Liver (tissue), 8 donors: ENCODE measurements at regions not wholly inside any gene's neighbourhood (a gene's known extent, or its start where the extent isn't known, plus 50 kb on each side); places are given as distances from the start of the nearest gene placed in this dataset.
"Not testable (repeated sequence)": the region's sequence is repeated elsewhere in the genome, so short reads cannot be mapped to it uniquely, and the experiment has no call there.

ENCODE experiments used
- DNase-seq: peaks from one replicate; pipeline ENCODE4 v3.0.0-alpha.2; 2017; ENCODE audit warnings: low spot score
- H3K27ac ChIP-seq, 2 donors: one replicate each; pipeline ENCODE4 v1.7.0; 2013; ENCODE audit warnings: inconsistent platforms in 2 of 2, low read length in 2 of 2, control low read depth in 1 of 2, low read depth in 1 of 2, mild to moderate bottlenecking in 1 of 2
- H3K27me3 ChIP-seq, 4 donors: one replicate each; pipeline versions ENCODE4 v1.6.1 to v1.7.0; 2013; ENCODE audit warnings: low read length in 3 of 4, inconsistent platforms in 1 of 4, mild to moderate bottlenecking in 1 of 4, moderate library complexity in 1 of 4; ENCODE audit not compliant: control insufficient read depth in 4 of 4, insufficient read depth in 4 of 4
- H3K36me3 ChIP-seq, 4 donors: one replicate each; pipeline versions ENCODE4 v1.6.1 to v1.7.0; 2013; ENCODE audit warnings: low read length in 3 of 4, mild to moderate bottlenecking in 3 of 4, low read depth in 1 of 4, moderate library complexity in 1 of 4; ENCODE audit not compliant: control insufficient read depth in 4 of 4, insufficient read depth in 3 of 4
- H3K4me1 ChIP-seq, 4 donors: one replicate each; pipeline versions ENCODE4 v1.6.1 to v1.7.0; 2013; ENCODE audit warnings: low read length in 3 of 4, mild to moderate bottlenecking in 3 of 4, moderate library complexity in 1 of 4; ENCODE audit not compliant: control insufficient read depth in 4 of 4, insufficient read depth in 4 of 4
- H3K4me3 ChIP-seq, 3 donors: one replicate each; pipeline versions ENCODE4 v1.6.1 to v1.7.0; 2013; ENCODE audit warnings: low read length in 3 of 3, control low read depth in 1 of 3, low read depth in 1 of 3, mild to moderate bottlenecking in 1 of 3
- H3K9ac ChIP-seq, 2 donors: one replicate each; pipeline ENCODE4 v1.7.0; 2013; ENCODE audit warnings: low read length in 2 of 2, mild to moderate bottlenecking in 2 of 2, moderate library complexity in 2 of 2, control low read depth in 1 of 2, low read depth in 1 of 2
- H3K9me3 ChIP-seq, 4 donors: one replicate each; pipeline versions ENCODE4 v1.6.1 to v1.7.0; 2013; ENCODE audit warnings: low read length in 3 of 4; ENCODE audit not compliant: control insufficient read depth in 4 of 4
- ATF3 ChIP-seq: IDR thresholded peaks from 2 replicates; pipeline ENCODE4 v1.6.1; 2016; ENCODE audit warnings: antibody characterized with exemption
- CTCF ChIP-seq: fragments of 150-350 bp; IDR thresholded peaks from 2 replicates; pipeline ENCODE4 v1.5.1; 2017; ENCODE audit warnings: improper control_type of control experiment, low read depth, low read length; ENCODE audit not compliant: missing input control
- EGR1 ChIP-seq, 2 donors: IDR thresholded peaks; 2 replicates each; pipeline ENCODE4 v1.6.1; 2016 to 2018; ENCODE audit warnings: antibody characterized with exemption in 2 of 2, low read depth in 2 of 2
- FOXA1 ChIP-seq: IDR thresholded peaks from 2 replicates; pipeline ENCODE4 v1.6.1; 2016; ENCODE audit warnings: antibody characterized with exemption
- GABPA ChIP-seq, 2 donors: IDR thresholded peaks in 1 of 2; conservative IDR thresholded peaks in 1 of 2; 2 replicates each; pipeline ENCODE4 v1.6.1; 2016; ENCODE audit warnings: antibody characterized with exemption in 2 of 2, mild to moderate bottlenecking in 1 of 2, moderate library complexity in 1 of 2
- HNF4A ChIP-seq, 2 donors: conservative IDR thresholded peaks; 2 replicates each; pipeline ENCODE4 v1.6.1; 2016; ENCODE audit warnings: antibody characterized with exemption in 2 of 2, mild to moderate bottlenecking in 2 of 2
- NR2F2 ChIP-seq: IDR thresholded peaks from 2 replicates; pipeline ENCODE4 v1.6.1; 2016; ENCODE audit warnings: antibody characterized with exemption
- RAD21 ChIP-seq, 2 donors: IDR thresholded peaks; 2 replicates each; pipeline ENCODE4 v1.6.1; 2016; ENCODE audit warnings: antibody characterized with exemption in 2 of 2, mild to moderate bottlenecking in 2 of 2
- REST ChIP-seq: IDR thresholded peaks from 2 replicates; pipeline ENCODE4 v1.6.1; 2016; ENCODE audit warnings: antibody characterized with exemption, mild to moderate bottlenecking
- RXRA ChIP-seq, 2 donors: IDR thresholded peaks; 2 replicates each; pipeline ENCODE4 v1.6.1; 2017 to 2018; ENCODE audit warnings: antibody characterized with exemption in 2 of 2, mild to moderate bottlenecking in 1 of 2
- TAF1 ChIP-seq: conservative IDR thresholded peaks from 2 replicates; pipeline ENCODE4 v1.6.1; 2016; ENCODE audit warnings: antibody characterized with exemption, mild to moderate bottlenecking
- YY1 ChIP-seq: IDR thresholded peaks from 2 replicates; pipeline ENCODE4 v1.6.1; 2016; ENCODE audit warnings: antibody characterized with exemption, mild to moderate bottlenecking
- ZBTB33 ChIP-seq: IDR thresholded peaks from 2 replicates; pipeline ENCODE4 v1.6.1; 2016; ENCODE audit warnings: antibody characterized with exemption
- WGBS: extraction: QIAGEN DNeasy Blood & Tissue Kit; methylation state at CpG from one replicate; pipeline ENCODE4 v1.1.7; 2013; 5-methylcytosine and 5-hydroxymethylcytosine counted together
- donor health status: healthy.
- donor health status: healthy.
- donor health status: healthy.
- donor health status: healthy.
- donor health status: healthy.

GRCh38 chr6:134795001-134795400 lies 154.9 kb downstream of the ALDH8A1 start (continued):
- no peak for TF ChIP-seq REST

- H3K9me3 ChIP-seq = peaks cover 0 to 11% (median 0%) of the 10 kb centered on the region in 4 donors
- H3K36me3 ChIP-seq, DNase-seq, H3K27ac ChIP-seq, H3K9ac ChIP-seq, H3K4me3 ChIP-seq, H3K4me1 ChIP-seq, H3K27me3 ChIP-seq: not testable (repeated sequence)
- WGBS = 97% methylated on average over 2 of the region's 2 CpGs
Measured at GRCh38 chr6:134791243-134791843, 158.6 kb downstream of the ALDH8A1 start.

GRCh38 chr6:134787261-134787877 lies 162.5 kb downstream of the ALDH8A1 start:
- H3K4me3 ChIP-seq = no peak overlapping the region
- H3K27me3 ChIP-seq = no peaks in the 10 kb centered on the region
- H3K9me3 ChIP-seq = peaks cover 0 to 11% (median 0%) of the 10 kb centered on the region in 4 donors
- H3K9ac ChIP-seq = no peak overlapping the region
- no peak overlapping the region for H3K27ac ChIP-seq
- no peaks in the 10 kb centered on the region for H3K36me3 ChIP-seq
- H3K4me1 ChIP-seq = no peaks in the 10 kb centered on the region
- TF ChIP-seq RAD21 (IDR thresholded peaks at IDR 0.05) = no peak
- DNase-seq = no peak
- WGBS = 81% methylated on average over 6 of the region's 6 CpGs

- 92% methylated on average over 2 of the region's 2 CpGs for WGBS
- TF ChIP-seq ATF3 = no peak
- no peak for TF ChIP-seq HNF4A (conservative IDR thresholded peaks at IDR 0.05)
- TF ChIP-seq FOXA1 = no peak
- no peak for TF ChIP-seq RXRA (IDR thresholded peaks at IDR 0.05)
- no peak for TF ChIP-seq ZBTB33
- no peak for TF ChIP-seq YY1
- no peak for TF ChIP-seq REST
- no peak for TF ChIP-seq NR2F2
- TF ChIP-seq GABPA (IDR thresholded peaks at IDR 0.05 in 1 of 2, conservative IDR thresholded peaks at IDR 0.05 in 1 of 2) = no peak
- no peak for TF ChIP-seq RAD21 (IDR thresholded peaks at IDR 0.05)
- TF ChIP-seq CTCF = no peak
- no peak for TF ChIP-seq TAF1
- no peak for TF ChIP-seq EGR1 (IDR thresholded peaks at IDR 0.05; ENCODE audit: low read depth in 2 of 2)
Measured at GRCh38 chr6:134784336-134784735, 165.6 kb downstream of the ALDH8A1 start.

More at GRCh38 chr6:134784336-134784735, 165.6 kb downstream of the ALDH8A1 start:
- H3K9ac ChIP-seq = no peak overlapping the region
- no peak overlapping the region for H3K27ac ChIP-seq
- H3K27me3 ChIP-seq = no peaks in the 10 kb centered on the region
- H3K36me3 ChIP-seq = no peaks in the 10 kb centered on the region
- no peak overlapping the region for H3K4me3 ChIP-seq
- DNase-seq = no peak
- H3K9me3 ChIP-seq = peaks cover 0 to 1% (median 0%) of the 10 kb centered on the region in 4 donors
- no peaks in the 10 kb centered on the region for H3K4me1 ChIP-seq
